ENCODE measurements at regions not wholly inside any gene's neighbourhood (a gene's known extent, or its start where the extent isn't known, plus 50 kb on each side); places are given as distances from the start of the nearest gene placed in this dataset.
"Not testable (repeated sequence)": the region's sequence is repeated elsewhere in the genome, so short reads cannot be mapped to it uniquely, and the experiment has no call there.

DNA sequence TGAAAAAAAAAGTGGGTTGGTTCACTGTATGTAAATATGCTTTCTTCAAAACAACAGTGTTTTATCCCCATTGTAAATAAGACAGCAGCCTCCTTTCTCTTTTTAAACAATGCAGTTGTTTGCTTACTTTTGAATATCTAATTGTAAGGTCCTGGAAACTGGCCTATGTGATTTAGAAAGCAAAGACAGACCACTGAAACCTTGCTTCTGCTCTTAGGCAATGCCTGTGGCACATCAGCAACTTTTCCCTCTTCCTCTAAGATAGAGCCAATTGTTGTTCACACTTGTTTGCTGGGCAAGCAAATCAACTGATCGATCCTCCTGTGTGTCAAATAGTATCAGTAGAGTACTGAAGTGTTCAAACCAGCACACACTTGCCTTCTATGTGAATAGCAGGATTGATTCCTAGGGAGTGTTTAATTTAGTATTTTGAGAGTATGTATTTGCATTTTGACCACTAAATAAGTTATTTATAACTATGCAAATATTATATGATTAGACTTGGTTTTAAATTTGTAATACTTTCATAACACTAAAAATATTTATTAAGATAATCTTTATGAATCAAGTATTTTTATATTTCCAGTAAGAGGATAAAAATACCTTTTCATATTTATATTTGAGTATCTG lies 55.4 kb upstream of the GRPR start:
- ATAC-seq (no peak), DNase-seq (no peak)
- intact Hi-C loops (cut with micrococcal nuclease): no loop called here

GRCh38 chrX:16063921-16064320 lies 59.4 kb upstream of the GRPR start:
- intact Hi-C loops (cut with micrococcal nuclease): no loop called here
- DNase-seq (no peak), ATAC-seq (no peak)

- intact Hi-C loops (cut with micrococcal nuclease): no loop called here
- ATAC-seq: no peak
- no peak for DNase-seq
These were observed 60.2 kb upstream of the GRPR start for GRCh38 chrX:16063141-16063540.

- DNase-seq: no peak
- intact Hi-C loops (cut with micrococcal nuclease): no loop called here
- ATAC-seq: no peak
These were observed 62.1 kb upstream of the GRPR start for GRCh38 chrX:16061296-16061695.

- intact Hi-C loops (cut with micrococcal nuclease): no loop called here
- DNase-seq: no peak
- no peak for ATAC-seq
These were observed 63.1 kb upstream of the GRPR start for GRCh38 chrX:16060252-16060651.

GRCh38 chrX:16049126-16049525 lies 74.2 kb upstream of the GRPR start:
- intact Hi-C loops (cut with micrococcal nuclease); DNase-seq; ATAC-seq: not testable (repeated sequence)

GRCh38 chrX:16042980-16043379 lies 80.4 kb upstream of the GRPR start:
- intact Hi-C loops (cut with micrococcal nuclease): no loop called here
- ATAC-seq (no peak), DNase-seq (no peak)

DNA sequence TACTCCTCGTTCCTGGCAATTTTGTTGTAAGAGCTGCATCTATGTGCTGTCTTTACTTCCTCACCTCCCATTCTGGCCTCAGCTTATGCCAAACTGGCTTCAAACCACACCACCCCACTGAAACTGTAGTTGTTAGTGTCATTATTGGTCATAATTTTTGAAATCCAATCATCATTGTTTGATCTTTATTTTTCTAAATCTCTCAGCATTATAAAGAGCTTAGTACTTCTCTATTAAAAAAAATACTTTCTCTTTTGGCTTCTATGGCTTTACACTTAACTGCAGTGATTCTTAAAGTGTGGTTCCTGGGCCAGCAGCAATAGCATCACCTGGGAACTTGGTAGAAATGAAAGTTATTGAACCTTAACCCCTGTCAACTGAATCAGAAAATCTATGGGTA lies 83.5 kb upstream of the GRPR start:
- ATAC-seq (no peak), DNase-seq (no peak)
- intact Hi-C loops (cut with micrococcal nuclease): no loop called here

GRCh38 chrX:16039363-16039762 lies 84.0 kb upstream of the GRPR start:
- no peak for DNase-seq
- intact Hi-C loops (cut with micrococcal nuclease): no loop called here
- ATAC-seq: no peak

- ATAC-seq (no peak), DNase-seq (no peak)
- intact Hi-C loops (cut with micrococcal nuclease): no loop called here
These were observed 90.0 kb upstream of the GRPR start for GRCh38 chrX:16033331-16033730.

- intact Hi-C loops (cut with micrococcal nuclease): no loop called here
- no peak for ATAC-seq
- DNase-seq: no peak
These were observed 94.8 kb upstream of the GRPR start for GRCh38 chrX:16028576-16028975.

GRCh38 chrX:16023790-16024734 lies 99.3 kb upstream of the GRPR start:
- ATAC-seq (no peak), DNase-seq (no peak)
- intact Hi-C loops (cut with micrococcal nuclease): no loop called here

DNA sequence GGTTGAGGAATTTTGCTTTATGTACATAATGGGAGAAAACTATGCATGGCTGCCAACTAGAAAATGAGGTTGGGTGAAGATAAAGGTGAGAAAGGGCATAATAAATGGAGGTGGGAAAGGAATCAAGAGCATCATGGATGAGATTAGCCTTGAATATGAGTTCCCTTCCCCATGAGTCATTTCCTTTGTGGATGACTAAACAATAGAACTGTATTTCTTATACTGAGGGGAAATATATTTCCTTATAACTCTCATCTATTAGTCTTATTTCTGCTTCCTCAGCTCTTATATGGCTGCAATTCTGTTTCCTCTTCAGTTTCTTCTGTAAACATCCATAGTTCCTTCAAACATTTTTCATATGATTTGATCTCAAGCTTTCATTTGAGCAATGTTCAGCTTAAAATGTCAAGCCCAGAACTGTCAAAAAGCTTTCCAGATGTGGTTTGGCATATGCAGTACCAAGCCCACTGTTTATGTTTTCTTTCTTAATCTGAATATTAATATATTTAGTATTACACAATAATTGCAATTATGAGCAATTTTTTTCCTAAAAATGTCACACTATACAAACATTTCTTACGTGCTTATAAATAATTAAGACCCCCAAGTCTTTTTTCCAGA lies 100.7 kb upstream of the GRPR start:
- intact Hi-C loops (cut with micrococcal nuclease): no loop called here
- ATAC-seq (no peak), DNase-seq (no peak)

GRCh38 chrX:16018291-16018690 lies 105.1 kb upstream of the GRPR start:
- ATAC-seq (no peak), DNase-seq (no peak)
- intact Hi-C loops (cut with micrococcal nuclease): no loop called here

DNA sequence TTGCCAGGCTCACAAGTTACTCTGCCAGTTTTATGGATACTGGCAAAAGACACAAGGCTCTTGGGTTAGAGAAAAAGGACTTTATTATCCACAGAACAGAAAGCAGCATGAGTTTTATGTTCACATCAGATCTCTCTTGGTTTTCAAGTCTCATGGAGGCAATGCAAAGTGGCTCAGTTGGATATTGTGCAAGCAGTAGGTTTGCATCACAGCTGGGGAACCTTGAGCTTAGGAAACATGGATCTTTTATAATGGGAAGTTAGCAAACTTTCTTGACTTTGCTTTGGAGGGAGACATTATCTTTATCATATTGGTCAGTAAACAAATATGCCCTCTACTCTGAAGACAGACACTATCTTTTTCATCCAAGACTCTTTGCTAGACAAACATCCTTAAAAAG lies 109.2 kb upstream of the GRPR start:
- DNase-seq (no peak), ATAC-seq (no peak)
- intact Hi-C loops (cut with micrococcal nuclease): no loop called here

- ATAC-seq (no peak), DNase-seq (no peak)
These were observed 111.1 kb upstream of the GRPR start for GRCh38 chrX:16012250-16012649.

GRCh38 chrX:16005917-16006316 lies 117.4 kb upstream of the GRPR start:
- DNase-seq (no peak), ATAC-seq (no peak)
- intact Hi-C loops (cut with micrococcal nuclease): no loop called here

More at GRCh38 chrX:16012250-16012649, 111.1 kb upstream of the GRPR start:
- intact Hi-C loops (cut with micrococcal nuclease): no loop called here

DNA sequence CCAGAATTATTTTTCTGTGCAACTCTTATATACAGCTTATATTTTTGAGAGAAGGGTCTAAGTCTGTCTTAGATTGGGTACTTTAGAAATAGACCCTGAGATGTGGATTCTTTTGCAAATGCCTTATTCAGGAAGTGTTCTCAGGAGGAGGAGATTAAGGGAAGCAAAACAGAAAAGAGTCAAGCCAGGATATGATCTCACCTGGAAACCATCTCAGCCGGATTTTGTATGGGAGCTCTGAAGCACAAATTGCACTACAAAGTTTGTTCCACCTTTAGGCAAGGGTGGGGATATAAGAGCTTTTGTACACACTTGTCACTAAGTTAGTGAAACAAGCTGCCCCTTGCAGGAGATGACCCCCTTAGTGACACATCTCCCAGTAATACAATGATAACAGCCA lies 121.2 kb upstream of the GRPR start:
- ATAC-seq (no peak), DNase-seq (no peak)
- intact Hi-C loops (cut with micrococcal nuclease): no loop called here

DNA sequence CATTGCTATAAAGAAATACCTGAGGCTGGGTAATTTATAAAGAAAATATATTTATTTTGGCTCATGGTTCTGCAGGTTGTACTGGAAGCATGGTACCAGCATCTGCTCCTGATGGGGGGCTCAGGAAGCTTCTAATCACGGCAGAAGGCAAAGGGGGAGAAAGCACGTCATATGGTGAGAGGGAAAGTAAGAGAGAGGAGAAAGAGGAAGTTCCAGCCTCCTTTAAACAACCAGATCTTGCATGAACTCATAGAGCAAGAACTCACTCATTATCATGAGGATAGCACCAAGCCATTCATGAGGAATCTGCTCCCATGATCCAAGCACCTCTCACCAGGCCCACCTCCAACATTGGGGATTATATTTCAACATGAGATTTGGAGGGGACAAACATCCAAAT lies 125.0 kb upstream of the GRPR start:
- no peak for DNase-seq
- ATAC-seq: no peak
- intact Hi-C loops (cut with micrococcal nuclease): no loop called here

GRCh38 chrX:15989716-15990115 lies 133.6 kb upstream of the GRPR start:
- DNase-seq (no peak), ATAC-seq (no peak)
- intact Hi-C loops (cut with micrococcal nuclease): no loop called here
